Nephron (organoid): ENCODE measurements at regions not wholly inside any gene's neighbourhood (a gene's known extent, or its start where the extent isn't known, plus 50 kb on each side); places are given as distances from the start of the nearest gene placed in this dataset.

ENCODE experiments used
- H3K27ac Mint-ChIP-seq, 3 experiments: 2 replicates each; pipeline ENCODE4 v1.8.0; 2020; ENCODE audit warnings: mixed read lengths in 3 of 3, mild to moderate bottlenecking in 2 of 3, moderate library complexity in 1 of 3
- H3K27me3 Mint-ChIP-seq: 2 replicates; pipeline ENCODE4 v1.8.0; 2021; ENCODE audit warnings: low read depth, mild to moderate bottlenecking, moderate library complexity, mixed read lengths
- H3K36me3 Mint-ChIP-seq: 2 replicates; pipeline ENCODE4 v1.8.0; 2020; ENCODE audit warnings: low read depth, mixed read lengths
- H3K4me1 Mint-ChIP-seq: 2 replicates; pipeline ENCODE4 v1.8.0; 2020; ENCODE audit warnings: mixed read lengths
- H3K4me3 Mint-ChIP-seq, 3 experiments: 2 replicates each; pipeline ENCODE4 v1.8.0; 2020; ENCODE audit warnings: mild to moderate bottlenecking in 3 of 3, mixed read lengths in 3 of 3, moderate library complexity in 2 of 3
- H3K9me3 Mint-ChIP-seq: 2 replicates; pipeline ENCODE4 v1.8.0; 2020; ENCODE audit warnings: mixed read lengths
- CTCF ChIP-seq, 3 experiments: fragments of 200-600 bp; sonication (generic); IDR thresholded peaks; one replicate each; pipeline ENCODE4 v1.5.0; 2021; ENCODE audit warnings: antibody characterized with exemption in 3 of 3; ENCODE audit not compliant: unreplicated experiment in 3 of 3

GRCh38 chr2:11006191-11006590 lies 94.5 kb downstream of the KCNF1 start:
- Mint-ChIP-seq H3K9me3 (peaks cover 8% of the 10 kb centered on the region), H3K4me3 (no peak overlapping the region), H3K27me3 (peaks cover 4% of the 10 kb centered on the region), H3K36me3 (no peaks in the 10 kb centered on the region), H3K4me1 (peaks cover 14% of the 10 kb centered on the region), H3K27ac (no peak overlapping the region)
- TF ChIP-seq CTCF (IDR thresholded peaks at IDR 0.05; ENCODE audit: unreplicated experiment in 3 of 3): no peak

DNA sequence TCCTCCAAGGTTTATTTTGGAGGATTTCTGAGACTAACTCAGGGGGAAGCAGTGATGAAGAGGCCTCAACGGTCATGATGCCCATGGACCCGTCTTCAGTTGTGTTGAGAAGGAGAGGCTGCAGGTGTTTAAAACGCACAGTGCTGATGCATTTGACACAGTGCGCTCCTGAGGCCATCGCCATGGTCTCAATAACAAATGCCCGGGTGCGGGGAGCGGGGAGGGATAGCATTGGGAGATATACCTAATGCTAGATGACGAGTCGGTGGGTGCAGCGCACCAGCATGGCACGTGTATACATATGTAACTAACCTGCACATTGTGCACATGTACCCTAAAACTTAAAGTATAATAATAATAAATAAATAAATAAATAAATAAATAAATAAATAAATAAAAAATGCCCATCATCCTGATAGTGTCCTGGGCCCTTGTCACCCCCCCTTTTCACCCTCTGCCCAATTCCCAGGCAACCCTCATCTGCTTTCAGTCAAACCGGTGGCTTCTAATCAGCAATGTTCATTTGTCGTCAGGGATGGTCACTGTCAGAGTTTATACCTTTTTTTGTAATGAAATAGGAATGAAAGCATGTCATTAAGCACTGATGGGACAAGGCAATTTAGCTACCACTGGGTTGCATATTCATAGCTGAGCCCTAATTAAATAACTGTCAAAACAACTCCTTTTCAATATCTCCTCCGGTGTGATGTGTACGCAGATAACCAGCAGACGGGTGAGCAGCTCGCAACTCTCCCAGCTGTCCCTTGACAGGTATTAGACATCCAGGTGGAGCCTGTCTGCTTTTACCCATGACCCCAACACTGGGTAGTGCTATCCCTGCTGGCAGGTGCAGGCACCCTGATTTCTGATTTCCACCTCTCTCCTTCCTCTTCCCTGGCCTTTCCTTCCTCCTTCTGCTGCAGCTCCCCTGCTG lies 95.9 kb downstream of the KCNF1 start:
- Mint-ChIP-seq H3K27ac (no peak overlapping the region), H3K27me3 (no peaks in the 10 kb centered on the region), H3K4me1 (peaks cover 14% of the 10 kb centered on the region), H3K36me3 (no peaks in the 10 kb centered on the region), H3K9me3 (peaks cover 14% of the 10 kb centered on the region), H3K4me3 (no peak overlapping the region)
- no peak for TF ChIP-seq CTCF (IDR thresholded peaks at IDR 0.05; ENCODE audit: unreplicated experiment in 3 of 3)

GRCh38 chr2:11008773-11009172 lies 97.0 kb downstream of the KCNF1 start:
- peaks cover 14% of the 10 kb centered on the region for H3K9me3 Mint-ChIP-seq
- H3K4me1 Mint-ChIP-seq: peaks cover 17% of the 10 kb centered on the region
- H3K27me3 Mint-ChIP-seq: no peaks in the 10 kb centered on the region
- no peaks in the 10 kb centered on the region for H3K36me3 Mint-ChIP-seq
- H3K27ac Mint-ChIP-seq: no peak overlapping the region
- no peak for TF ChIP-seq CTCF (IDR thresholded peaks at IDR 0.05; ENCODE audit: unreplicated experiment in 3 of 3)
- H3K4me3 Mint-ChIP-seq: no peak overlapping the region

- Mint-ChIP-seq H3K4me3 (no peak overlapping the region), H3K27me3 (no peaks in the 10 kb centered on the region), H3K36me3 (no peaks in the 10 kb centered on the region)
Measured at GRCh38 chr2:11009176-11009575, 97.4 kb downstream of the KCNF1 start.

DNA sequence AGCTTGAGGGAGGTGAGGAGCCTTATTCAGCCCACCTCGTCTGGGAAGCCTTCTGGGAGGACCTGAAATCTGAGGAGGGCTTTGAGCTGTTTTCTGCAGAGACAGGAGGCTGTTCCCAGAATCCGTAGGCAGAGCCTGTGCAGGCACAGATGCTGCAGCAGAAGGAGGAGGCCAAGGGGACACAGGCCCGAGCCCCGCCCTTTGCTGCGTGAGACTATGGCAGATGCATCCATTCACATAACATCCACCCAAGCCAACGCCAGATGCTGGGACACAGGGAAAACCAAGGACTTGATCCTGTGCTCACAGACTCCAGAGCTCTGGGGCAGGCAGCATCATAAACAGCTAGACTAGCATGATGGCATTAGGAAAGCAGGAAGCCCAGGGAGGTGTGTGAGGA lies 98.2 kb downstream of the KCNF1 start:
- no peak overlapping the region for H3K4me3 Mint-ChIP-seq
- H3K27ac Mint-ChIP-seq: no peak overlapping the region
- peaks cover 14% of the 10 kb centered on the region for H3K9me3 Mint-ChIP-seq
- no peaks in the 10 kb centered on the region for H3K36me3 Mint-ChIP-seq
- peaks cover 19% of the 10 kb centered on the region for H3K4me1 Mint-ChIP-seq
- H3K27me3 Mint-ChIP-seq: no peaks in the 10 kb centered on the region
- TF ChIP-seq CTCF (IDR thresholded peaks at IDR 0.05; ENCODE audit: unreplicated experiment in 3 of 3): no peak

More at GRCh38 chr2:11009176-11009575, 97.4 kb downstream of the KCNF1 start:
- H3K27ac Mint-ChIP-seq: no peak overlapping the region
- peaks cover 19% of the 10 kb centered on the region for H3K4me1 Mint-ChIP-seq
- H3K9me3 Mint-ChIP-seq: peaks cover 14% of the 10 kb centered on the region
- TF ChIP-seq CTCF (IDR thresholded peaks at IDR 0.05; ENCODE audit: unreplicated experiment in 3 of 3): no peak

DNA sequence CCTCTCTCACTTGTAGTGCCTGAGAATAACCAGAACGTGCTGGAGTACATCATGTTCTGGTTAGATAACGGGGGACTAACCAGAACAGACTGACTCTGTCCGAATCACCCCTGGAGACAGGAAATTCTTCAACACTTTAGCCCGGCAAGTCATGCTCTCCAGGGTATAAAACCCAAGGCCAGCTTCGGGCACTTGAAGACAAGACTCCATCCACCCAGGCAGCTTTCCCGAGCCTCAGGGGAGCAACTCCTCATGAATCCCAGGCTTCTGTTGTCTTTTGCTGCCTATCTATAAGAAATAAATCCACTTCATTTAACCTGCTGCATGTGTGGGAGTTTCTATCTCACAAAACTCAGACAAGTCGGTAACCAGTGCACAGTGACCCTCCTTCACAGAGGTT lies 99.6 kb downstream of the KCNF1 start:
- Mint-ChIP-seq H3K27me3 (no peaks in the 10 kb centered on the region), H3K36me3 (no peaks in the 10 kb centered on the region), H3K27ac (no peak overlapping the region), H3K9me3 (peaks cover 14% of the 10 kb centered on the region), H3K4me1 (peaks cover 26% of the 10 kb centered on the region), H3K4me3 (no peak overlapping the region)
- TF ChIP-seq CTCF (IDR thresholded peaks at IDR 0.05; ENCODE audit: unreplicated experiment in 3 of 3): no peak
